Hypothalamus (tissue), 51 donors: ENCODE measurements at regions not wholly inside any gene's neighbourhood (a gene's known extent, or its start where the extent isn't known, plus 50 kb on each side); places are given as distances from the start of the nearest gene placed in this dataset.

ENCODE experiments used
- DNase-seq, 51 donors: peaks; one replicate each; lab custom pipeline; 2025; lab: John Stamatoyannopoulos, UW

DNA sequence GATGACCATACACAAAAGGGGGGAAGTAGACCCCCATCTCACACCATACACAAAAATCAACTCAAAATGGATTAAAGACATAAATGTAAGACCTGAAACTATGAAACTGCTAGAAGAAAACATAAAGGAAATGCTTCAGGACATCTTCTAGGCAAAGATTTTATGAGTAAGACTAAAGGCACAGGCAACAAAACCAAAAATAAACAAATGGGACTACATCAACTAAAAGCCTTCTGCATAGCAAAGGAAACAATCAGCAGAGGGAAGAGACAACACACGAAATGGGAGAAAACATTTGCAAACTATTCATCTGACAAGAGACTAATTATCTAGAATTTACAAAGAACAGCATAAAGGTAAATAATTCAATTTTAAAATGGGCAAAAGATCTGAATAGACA lies 152.1 kb downstream of the AXIN2 start:
- DNase-seq = no peak

DNA sequence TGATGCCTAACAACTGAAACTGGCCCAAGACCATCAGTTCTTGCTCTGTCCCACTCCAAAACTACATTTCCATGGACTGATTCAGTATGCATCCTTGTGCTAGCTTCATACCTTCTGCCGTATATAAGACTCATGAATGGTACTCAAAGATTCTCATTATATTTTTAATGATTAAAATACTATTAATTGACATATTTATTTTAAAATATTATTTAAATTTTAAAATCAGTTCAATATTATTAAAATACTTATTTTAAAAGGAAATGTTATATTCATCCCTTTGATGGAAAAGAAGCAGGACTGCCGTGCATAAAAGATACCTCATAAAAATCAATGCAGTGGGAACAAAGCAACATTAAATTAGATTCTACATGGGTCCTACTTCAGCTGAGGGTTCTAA lies 153.4 kb downstream of the AXIN2 start:
- no peak for DNase-seq

DNA sequence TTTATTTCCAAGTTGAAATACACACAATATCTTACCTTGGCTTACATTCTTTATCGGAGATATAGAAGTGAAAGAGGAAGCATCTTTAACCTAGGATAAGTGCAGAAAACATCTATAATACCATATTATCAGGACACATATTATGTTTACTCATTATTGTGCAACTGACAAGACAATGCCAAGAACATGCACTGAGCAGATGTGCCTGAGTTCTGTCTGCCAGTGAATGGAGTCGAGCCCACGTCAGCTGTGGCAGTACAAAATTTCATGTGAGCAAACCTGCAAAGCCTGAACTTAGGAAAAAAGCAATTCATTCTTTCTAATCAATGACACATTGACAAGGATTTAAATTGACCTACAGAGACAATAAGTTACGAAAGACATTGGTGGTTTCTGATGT lies 154.4 kb downstream of the AXIN2 start:
- no peak for DNase-seq

DNA sequence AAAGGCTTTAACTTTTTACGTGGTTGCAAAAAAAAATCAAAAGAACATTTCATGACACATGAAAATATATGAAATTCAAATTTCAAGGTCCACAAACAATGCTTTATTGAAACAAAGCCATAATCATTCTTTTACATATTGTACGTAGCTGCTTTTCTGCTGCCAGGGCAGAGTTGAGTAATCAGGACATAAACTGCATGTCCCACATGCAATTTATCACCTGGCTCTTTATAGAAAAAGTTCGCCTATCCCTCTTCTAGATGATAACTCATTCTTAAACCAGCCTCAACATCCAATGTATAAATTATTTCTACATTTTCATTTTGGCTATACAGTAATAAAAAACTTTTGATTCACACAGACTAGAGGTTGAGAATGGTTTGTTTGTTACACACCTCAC lies 154.9 kb downstream of the AXIN2 start:
- DNase-seq = no peak

DNA sequence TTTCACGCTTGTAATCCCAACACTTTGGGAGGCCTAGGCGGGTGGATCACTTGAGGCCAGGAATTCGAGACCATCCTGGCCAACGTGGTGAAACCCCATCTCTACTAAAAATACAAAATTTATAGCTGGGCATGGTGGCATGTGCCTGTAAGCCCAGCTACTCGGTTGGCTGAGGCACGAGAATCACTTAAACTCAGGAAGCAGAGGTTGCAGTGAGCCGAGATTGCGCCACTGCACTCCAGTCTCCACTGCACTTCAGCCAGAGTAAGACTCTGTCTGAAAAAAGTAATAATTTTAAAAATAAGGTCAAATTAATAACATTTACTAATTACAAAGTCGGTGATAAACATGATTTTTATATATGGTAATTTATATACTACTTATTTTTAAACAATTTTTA lies 155.9 kb downstream of the AXIN2 start:
- no peak for DNase-seq

DNA sequence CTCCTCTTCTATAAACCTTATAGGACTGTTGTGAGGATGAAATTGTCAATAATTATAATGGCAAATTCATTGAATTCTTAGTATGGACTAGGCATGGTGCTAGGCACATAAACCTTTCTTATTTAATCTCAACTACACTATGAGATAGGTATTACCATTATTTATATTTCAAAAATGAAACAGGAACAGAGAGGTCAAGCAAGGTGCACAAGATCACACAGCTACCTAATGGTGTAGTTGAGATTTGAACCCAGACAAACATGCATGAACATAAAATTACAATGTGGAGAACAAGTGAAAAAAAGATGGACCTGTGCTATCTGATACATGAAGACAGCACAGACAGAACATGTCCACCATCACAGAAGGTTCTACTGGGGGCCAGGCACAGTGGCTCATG lies 156.7 kb downstream of the AXIN2 start:
- no peak for DNase-seq

DNA sequence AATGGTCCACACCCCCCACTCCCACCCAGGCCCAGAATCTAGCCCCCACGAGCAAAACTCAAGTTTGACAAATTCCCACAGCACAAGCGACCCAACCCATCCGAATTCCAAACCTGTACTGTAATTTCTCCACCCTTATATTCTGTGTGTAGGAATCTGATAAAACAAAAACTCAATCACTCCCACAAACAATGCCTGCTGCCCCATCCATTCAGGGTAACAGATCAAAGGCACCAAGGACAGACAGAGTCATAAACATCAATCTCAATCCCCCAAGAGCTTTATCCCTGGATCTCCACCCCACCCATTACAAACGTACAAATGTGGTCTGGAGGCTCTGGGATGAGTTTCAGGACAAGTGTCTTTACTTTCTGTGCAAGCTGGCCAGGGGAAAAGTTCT lies 157.8 kb downstream of the AXIN2 start:
- DNase-seq = no peak

DNA sequence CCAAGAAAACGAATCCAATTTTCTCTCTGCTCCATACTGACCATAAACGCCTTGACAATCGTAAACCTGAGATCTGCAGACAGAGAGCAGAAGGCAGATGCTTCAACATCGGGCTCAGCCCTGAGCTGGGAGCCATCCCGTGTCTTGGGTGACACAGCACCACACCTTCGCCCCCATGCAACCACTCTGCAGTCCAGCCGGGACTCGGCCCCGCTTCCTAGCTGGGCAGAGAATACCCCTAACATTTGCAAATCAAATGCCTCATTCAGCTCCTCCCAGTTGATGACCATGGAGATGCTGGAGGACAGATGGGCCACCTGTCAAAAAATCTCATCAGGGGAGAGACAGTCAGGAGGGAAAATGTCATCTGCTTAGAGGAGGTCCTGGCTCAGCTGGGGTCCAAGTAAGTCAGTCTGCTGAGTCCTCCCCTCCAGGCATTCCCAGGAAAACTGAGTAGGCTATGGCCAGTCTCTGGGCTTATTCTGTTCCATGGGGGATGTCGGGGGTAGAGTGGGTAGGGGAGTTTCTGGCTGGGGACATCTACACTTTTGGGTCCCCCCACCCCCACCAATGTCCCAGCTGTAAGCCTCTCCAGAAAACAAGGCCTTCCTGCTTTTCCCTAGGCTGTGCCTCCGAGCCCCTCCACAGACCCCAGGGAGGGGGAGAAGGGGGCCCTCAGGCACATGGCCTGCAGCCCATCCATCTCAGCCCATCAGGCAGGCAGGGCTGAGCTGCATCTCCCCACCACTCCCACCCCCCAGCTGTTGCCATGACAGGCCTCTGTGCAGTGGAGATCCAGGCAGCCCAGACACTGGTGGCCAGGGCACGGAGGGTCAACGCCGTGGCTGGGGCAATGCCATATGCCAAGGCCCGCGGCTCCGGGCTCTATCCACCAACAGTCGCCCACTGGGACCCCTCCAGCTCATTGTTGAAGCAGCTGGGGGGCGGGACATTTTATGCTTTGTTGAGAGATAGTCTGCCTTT lies 158.6 kb downstream of the AXIN2 start:
- DNase-seq = no peak

DNA sequence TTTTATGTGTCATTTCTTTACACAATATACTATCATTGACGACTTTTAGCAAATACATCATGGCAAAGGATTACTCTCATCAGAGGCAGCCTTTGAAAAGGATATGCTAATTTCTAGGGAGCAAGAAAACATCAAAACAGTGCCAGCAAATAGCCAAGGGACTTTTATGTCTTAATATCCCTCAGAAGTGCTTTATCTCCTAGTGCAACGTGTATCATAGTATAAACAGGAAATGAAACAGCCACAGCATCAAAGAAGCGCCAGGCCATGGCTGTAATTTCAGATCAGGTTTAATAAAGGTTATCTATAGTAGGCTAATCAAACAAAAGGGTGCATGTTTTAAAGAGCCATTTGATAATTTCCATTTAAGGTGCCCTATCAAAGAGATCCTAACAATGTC lies 159.9 kb downstream of the AXIN2 start:
- DNase-seq = no peak

DNA sequence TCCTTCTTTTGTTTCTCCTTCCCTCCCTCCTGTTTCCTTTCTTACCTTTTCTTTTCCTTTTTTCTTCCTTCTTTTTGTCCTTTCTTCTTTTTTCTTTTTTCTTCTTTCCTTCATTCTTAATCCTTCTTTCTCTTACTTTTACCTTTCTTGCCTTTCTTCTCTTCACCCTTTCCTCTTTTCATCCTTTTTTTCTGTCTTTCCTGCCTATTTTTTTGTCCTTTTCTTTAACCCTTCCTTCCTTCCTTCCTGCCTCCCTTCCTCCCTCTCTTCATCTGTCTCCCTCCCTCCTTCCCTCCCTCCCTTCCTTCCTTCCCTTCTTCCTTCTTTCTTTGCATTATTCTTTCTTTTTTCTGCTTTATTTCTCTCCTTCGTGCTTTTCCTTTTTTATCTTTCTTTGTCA lies 160.7 kb downstream of the AXIN2 start:
- no peak for DNase-seq

DNA sequence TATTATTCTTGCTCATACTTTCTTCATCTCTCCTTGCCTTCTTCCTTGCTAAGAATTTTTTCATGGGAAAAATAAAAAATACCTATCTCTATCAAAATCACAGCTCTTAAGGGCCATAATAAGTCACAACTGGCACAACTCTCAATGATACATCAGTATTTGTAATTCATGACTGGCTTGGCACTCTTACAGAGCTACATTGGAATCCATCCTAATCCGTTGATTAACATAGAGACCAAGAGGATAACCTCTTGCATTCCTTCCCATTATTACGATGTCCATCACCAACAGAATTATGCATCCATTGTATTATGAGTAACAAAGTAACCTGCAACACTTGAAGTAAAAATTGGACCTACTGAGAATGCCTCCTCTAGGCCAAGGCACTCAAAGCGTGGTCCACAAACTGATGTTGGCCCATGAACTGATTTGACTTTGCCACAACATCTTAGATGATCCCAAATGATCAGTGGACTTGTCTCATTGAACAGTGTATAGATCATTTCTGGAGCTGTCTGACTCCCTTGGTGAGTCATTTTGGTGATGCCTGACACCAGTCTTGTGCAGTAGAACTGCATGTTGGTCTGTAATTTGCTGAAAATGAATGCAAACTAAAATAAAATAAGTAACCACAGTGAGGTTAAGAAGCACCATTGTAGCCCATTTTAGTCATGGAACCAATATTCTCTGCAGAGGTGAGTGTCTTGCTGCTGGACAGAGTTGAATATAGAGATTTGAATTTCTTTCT lies 163.2 kb downstream of the AXIN2 start:
- DNase-seq = no peak

DNA sequence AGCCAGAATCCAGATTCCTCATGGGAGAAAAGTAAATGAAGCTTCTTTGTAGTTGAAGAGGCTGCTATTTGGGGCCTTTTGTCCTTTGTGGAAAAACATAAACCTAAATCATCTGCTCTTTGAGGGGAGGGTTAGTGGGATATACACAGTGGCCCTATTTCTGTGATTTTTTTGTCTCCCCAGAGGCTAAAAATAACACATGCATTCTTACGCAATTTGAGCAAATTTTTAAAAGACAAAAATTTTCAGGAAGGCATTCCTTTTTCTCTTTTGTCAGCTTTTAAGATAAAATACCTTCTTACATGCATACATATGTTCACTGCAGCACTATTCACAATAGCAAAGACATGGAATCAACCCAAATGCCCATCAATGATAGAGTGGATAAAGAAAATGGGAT lies 165.5 kb downstream of the AXIN2 start:
- no peak for DNase-seq

DNA sequence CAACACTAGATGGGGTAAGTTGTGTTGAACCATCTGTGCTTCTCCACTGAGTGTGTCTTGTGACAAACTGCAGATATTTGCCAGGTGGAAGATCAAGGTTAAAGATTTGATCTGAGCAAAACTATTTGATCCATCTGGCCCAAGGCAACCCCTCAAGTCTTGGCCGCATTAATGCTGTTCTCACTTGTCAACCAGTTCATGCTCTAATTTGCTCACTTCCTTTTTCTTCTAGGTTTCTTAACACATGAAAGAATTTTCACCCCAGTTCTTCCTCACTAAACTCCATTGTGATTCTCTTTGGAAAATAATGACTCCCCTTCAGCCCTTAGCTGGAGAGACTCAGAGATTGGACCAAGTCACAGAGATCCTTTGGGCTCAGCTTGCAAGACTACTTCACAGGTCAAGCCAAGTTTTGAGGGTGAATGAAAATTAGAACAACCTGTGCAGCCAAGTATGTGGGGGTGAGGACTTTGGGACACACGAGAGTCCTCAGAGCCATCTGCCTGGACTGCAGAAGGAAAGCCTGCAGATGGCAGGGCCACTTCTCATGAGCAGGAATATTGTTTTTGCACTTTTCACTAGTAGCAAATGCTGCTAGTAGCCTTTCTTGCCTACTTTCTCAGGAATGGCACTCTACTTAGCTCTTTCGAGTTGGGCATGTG lies 166.5 kb downstream of the AXIN2 start:
- no peak for DNase-seq

DNA sequence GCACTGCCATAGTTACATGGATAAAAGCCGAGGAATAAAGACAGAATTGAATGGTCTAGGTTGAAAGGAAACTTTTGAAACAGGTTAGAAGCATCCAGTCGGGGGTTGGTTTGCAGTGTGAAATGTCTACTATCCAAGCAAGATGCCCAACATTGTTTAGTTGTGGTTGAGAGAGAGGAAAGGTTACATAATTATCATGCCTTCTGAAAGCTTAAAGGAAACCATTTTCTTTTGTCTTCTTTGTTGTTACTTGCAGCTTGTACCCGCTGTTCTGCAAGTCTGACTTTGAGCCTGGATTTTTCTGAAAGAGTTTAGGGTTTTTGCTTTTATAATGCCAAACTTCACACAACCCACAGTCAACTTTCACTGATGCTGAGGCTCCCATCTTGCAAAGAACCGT lies 167.9 kb downstream of the AXIN2 start:
- DNase-seq = no peak

DNA sequence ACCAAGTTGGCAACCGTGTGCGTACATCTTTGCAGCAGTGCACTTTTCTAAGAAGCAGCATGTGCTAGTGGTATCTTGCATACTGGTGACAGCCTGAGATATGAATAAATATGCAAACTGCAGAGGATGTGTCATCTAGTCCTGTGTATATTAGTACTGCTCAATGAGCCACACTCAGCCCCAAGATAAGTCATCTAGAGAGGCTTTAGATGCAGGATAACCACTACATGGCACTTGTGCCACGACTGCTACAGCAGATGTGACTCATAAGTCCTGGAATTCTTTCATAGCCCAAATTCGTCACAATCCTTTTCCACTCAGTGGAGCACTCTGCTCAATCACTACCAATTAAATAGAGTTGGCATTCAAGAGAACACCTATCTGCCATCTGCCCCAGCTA lies 171.5 kb downstream of the AXIN2 start:
- DNase-seq = peak in 1 of 51 donors; percentile 37

DNA sequence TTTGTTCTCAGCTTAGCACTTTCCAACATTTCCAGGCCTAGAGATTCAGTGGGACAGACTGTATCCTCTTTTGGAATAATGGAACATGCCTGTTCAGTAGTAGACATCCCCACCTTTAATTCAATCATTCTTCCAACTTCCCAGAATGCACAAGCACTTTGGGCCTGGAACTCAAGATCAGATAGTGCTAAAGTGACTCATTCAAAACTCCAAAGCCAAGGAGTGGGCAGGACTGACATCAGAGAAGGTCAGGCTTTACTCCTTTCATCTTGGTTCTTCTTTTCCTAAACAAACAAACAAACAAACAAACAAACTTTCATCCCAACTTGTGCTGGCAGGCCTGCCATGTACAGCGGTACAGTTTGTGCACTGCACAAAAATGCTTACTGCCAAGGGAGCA lies 172.0 kb downstream of the AXIN2 start:
- no peak for DNase-seq

DNA sequence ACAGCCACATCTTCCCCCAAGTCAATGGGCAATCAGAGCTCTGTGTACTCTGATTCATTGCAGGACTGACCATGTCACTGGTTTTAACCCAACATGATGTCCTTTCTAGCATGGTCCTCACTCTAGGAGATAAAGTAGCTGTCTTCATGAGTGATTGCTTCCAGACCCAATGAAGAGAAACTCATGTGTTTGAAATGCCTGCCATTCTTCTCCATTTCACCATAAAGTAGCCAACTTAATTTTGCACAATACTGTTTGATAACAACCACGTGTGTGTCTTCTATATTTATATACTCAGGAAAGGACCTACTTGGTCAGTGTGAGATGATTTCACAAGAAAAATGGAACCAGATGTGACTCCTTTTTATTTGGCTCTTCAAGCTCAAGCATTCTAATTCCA lies 172.5 kb downstream of the AXIN2 start:
- DNase-seq = no peak

DNA sequence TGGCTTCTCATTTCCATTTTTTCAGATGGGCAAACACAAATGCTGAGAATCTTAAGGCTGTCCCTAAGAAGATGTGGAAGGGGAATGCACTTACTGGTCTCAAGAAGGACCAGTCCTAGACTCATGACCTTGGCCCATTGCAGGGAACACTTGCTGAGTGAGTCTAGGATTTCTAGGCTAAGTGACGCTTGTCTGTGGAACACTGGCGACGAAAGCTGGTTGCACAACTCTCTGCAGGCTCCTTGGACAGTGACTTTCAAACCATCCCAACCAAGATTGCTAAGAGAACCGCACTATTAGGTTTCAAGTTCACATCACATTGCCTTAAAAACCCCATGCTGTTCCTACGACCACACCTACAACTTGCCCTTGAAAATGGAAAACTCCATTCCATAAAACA lies 174.1 kb downstream of the AXIN2 start:
- DNase-seq = no peak

DNA sequence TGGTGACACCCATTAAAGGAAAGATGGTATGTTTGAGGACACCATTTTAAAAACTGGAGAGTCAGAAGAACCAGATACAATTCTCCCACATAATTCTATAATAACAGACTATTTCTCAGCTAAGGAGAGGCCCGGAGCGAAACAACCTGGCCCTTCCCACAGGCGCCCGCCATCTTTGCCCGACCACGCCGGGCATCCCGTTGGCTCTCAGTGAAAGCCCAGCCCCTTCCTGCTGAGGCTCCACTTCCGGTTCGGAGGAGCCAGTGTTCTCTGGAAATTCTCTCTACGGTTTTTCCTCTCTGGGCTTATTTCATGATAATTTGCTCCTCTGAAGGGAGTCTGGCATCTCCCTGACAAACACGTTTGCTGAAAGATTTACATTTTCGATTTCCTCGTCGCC lies 175.7 kb downstream of the AXIN2 start:
- DNase-seq = no peak

DNA sequence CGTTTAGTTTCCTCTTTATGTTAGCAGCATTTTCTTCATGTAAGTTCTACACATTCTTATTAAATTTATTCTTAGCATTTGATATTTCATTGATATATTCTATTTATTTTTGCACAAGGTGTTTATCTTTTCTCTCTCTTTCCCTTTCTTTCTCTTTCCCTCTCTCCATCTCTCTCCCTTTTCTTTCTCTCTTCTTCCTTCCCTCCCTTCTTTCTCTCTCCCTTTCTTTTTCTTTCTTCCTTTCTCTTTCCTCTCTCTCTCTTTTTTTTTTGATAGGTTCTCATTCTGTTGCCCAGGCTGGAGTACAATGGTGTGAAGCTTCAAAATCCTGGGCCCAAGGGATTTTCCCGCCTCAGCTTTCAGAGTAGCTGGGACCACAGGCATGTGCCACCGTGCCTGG lies 176.4 kb downstream of the AXIN2 start:
- no peak for DNase-seq

DNA sequence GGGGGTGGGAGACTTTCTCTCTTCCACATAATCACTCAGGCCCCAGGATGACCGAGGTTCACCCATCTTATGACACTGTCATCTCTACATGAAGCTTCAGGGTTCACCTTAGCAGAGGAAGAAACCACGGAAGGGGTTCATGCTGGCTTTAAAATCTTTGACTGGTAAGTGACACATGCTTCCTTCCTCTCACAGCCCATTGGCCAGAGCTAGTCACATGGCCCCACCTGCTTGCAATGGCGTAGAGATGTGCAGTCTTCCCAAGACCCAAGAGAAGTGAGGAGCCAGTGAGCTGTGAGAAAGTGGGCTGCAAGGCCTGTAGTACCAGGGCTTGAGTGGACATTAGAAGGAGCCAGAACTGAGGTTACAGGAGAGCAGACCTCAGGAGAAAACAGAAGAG lies 180.3 kb downstream of the AXIN2 start:
- DNase-seq = no peak

DNA sequence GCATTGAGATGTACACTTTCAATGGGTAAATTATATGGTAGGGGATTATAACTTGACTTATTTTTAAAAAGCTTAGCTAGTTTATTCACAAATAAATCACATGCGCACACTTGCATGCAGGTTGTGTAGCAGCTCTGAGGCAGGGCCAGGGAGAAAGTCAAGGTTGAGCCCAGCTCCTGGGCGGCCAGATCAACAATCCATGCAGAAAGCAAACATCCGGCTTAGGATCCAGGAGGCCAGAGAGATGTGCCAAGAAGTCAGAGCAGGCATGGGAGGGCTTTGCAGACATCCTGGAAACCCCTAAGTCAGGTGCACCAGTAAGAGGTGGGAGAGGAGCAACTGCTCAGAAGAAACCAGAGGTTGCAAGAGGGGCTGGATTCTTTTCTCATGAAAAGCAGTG lies 186.5 kb downstream of the AXIN2 start:
- no peak for DNase-seq
